ENCODE measurements at regions not wholly inside any gene's neighbourhood (a gene's known extent, or its start where the extent isn't known, plus 50 kb on each side); places are given as distances from the start of the nearest gene placed in this dataset.
"Not testable (repeated sequence)": the region's sequence is repeated elsewhere in the genome, so short reads cannot be mapped to it uniquely, and the experiment has no call there.

- TF ChIP-seq CTCF (IDR thresholded peaks at IDR 0.05) (no peak), POLR2A (IDR thresholded peaks at IDR 0.05) (no peak), EP300 (IDR thresholded peaks at IDR 0.05) (no peak), POLR2AphosphoS5 (IDR thresholded peaks at IDR 0.05) (no peak)
- WGBS: 78% methylated on average over 2 of the region's 2 CpGs
- H3K4me1 ChIP-seq: no peaks in the 10 kb centered on the region
Observed at GRCh38 chrX:125681058-125681457, 361.4 kb downstream of the TEX13C start.

GRCh38 chrX:125681507-125681906 lies 361.8 kb downstream of the TEX13C start:
- no peak overlapping the region for H3K27ac ChIP-seq
- no peaks in the 10 kb centered on the region for H3K9me3 ChIP-seq
- DNase-seq (ENCODE audit: low spot score in 2 of 2): no peak
- H3K4me1 ChIP-seq: no peaks in the 10 kb centered on the region
- TF ChIP-seq EP300 (IDR thresholded peaks at IDR 0.05) (no peak), POLR2AphosphoS5 (IDR thresholded peaks at IDR 0.05) (no peak), POLR2A (IDR thresholded peaks at IDR 0.05) (no peak), CTCF (IDR thresholded peaks at IDR 0.05) (no peak)
- H3K27me3 ChIP-seq: no peaks in the 10 kb centered on the region
- no peak overlapping the region for H3K4me3 ChIP-seq
- no peaks in the 10 kb centered on the region for H3K36me3 ChIP-seq

More at GRCh38 chrX:125681058-125681457, 361.4 kb downstream of the TEX13C start:
- no peaks in the 10 kb centered on the region for H3K9me3 ChIP-seq
- no peak overlapping the region for H3K4me3 ChIP-seq
- H3K36me3 ChIP-seq: no peaks in the 10 kb centered on the region
- no peak overlapping the region for H3K27ac ChIP-seq
- H3K27me3 ChIP-seq: no peaks in the 10 kb centered on the region
- no peak for DNase-seq (ENCODE audit: low spot score in 2 of 2)

GRCh38 chrX:125690522-125690921 lies 370.9 kb downstream of the TEX13C start:
- not testable (repeated sequence) for H3K9me3 ChIP-seq; DNase-seq (ENCODE audit: low spot score in 2 of 2); H3K27ac ChIP-seq; H3K4me3 ChIP-seq; H3K27me3 ChIP-seq; H3K36me3 ChIP-seq; H3K4me1 ChIP-seq
- no CpG with 5 or more reads among the region's 33 CpGs for WGBS

- WGBS: 85% methylated on average over 1 of the region's 1 CpG
- no peak for TF ChIP-seq EP300 (IDR thresholded peaks at IDR 0.05)
- TF ChIP-seq POLR2A (IDR thresholded peaks at IDR 0.05): no peak
- no peak for TF ChIP-seq CTCF (IDR thresholded peaks at IDR 0.05)
- TF ChIP-seq POLR2AphosphoS5 (IDR thresholded peaks at IDR 0.05): no peak
- Histone ChIP-seq H3K27me3 (no peaks in the 10 kb centered on the region), H3K36me3 (no peaks in the 10 kb centered on the region), H3K27ac (no peak overlapping the region), H3K9me3 (no peaks in the 10 kb centered on the region), H3K4me1 (no peaks in the 10 kb centered on the region), H3K4me3 (no peak overlapping the region)
- DNase-seq (ENCODE audit: low spot score in 2 of 2): no peak
Observed at GRCh38 chrX:125694171-125694570, 374.5 kb downstream of the TEX13C start.

- Histone ChIP-seq H3K27ac (no peak overlapping the region), H3K27me3 (no peaks in the 10 kb centered on the region), H3K9me3 (no peaks in the 10 kb centered on the region), H3K4me1 (no peaks in the 10 kb centered on the region), H3K36me3 (no peaks in the 10 kb centered on the region), H3K4me3 (no peak overlapping the region)
- no peak for DNase-seq (ENCODE audit: low spot score in 2 of 2)
- TF ChIP-seq POLR2AphosphoS5 (IDR thresholded peaks at IDR 0.05) (no peak), CTCF (IDR thresholded peaks at IDR 0.05) (no peak), POLR2A (IDR thresholded peaks at IDR 0.05) (no peak), EP300 (IDR thresholded peaks at IDR 0.05) (no peak)
- 48% methylated on average over 2 of the region's 2 CpGs for WGBS
Observed at GRCh38 chrX:125709074-125709473, 389.4 kb downstream of the TEX13C start.

- no peaks in the 10 kb centered on the region for H3K4me1 ChIP-seq
- no peaks in the 10 kb centered on the region for H3K27me3 ChIP-seq
- TF ChIP-seq POLR2A (IDR thresholded peaks at IDR 0.05) (no peak), POLR2AphosphoS5 (IDR thresholded peaks at IDR 0.05) (no peak)
- H3K36me3 ChIP-seq: no peaks in the 10 kb centered on the region
- 77% methylated on average over 3 of the region's 4 CpGs for WGBS
- no peak for DNase-seq (ENCODE audit: low spot score in 2 of 2)
- H3K4me3 ChIP-seq: no peak overlapping the region
- H3K27ac ChIP-seq: no peak overlapping the region
- H3K9me3 ChIP-seq: no peaks in the 10 kb centered on the region
Observed at GRCh38 chrX:125709532-125709931, 389.9 kb downstream of the TEX13C start.
